ENCODE measurements at regions not wholly inside any gene's neighbourhood (a gene's known extent, or its start where the extent isn't known, plus 50 kb on each side); places are given as distances from the start of the nearest gene placed in this dataset.
A peak's percentile ranks its signal among the peaks of the same experiment; 100 is the strongest.

DNA sequence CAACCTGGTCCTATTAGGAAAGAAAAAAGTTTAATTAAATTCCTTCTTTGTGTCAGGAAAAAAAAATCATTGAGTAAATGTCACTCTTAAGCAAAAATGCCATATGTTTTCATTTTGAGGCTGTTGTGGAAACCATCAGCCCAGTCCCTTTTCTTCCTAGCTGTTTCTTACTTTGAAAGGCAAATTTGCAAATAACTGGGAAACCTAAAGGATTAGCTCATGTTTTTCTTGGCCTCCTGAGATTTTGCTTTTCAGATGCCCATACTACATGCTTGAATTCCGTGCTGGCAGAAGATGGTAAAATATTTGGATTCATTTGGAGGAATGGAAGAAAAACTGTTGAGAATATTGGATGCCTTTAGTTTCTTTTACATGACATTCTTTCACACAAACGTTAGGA lies 182.1 kb upstream of the ADAMTS5 start:
- no peak for TF ChIP-seq EZH2phosphoT487 (IDR thresholded peaks at IDR 0.05; ENCODE audit: insufficient read depth, low read depth)
- TF ChIP-seq EZH2 (IDR thresholded peaks at IDR 0.05; ENCODE audit: insufficient read depth, poor library complexity, severe bottlenecking) = no peak
- Histone ChIP-seq H3K4me1 (ENCODE audit: insufficient read depth) (peaks cover 10% of the 10 kb centered on the region), H4K20me1 (ENCODE audit: insufficient read depth) (no peaks in the 10 kb centered on the region), H3K9me2 (ENCODE audit: insufficient read depth) (no peaks in the 10 kb centered on the region), H3K9me3 (ENCODE audit: low read depth) (no peaks in the 10 kb centered on the region), H3K27me3 (replicated peaks; ENCODE audit: insufficient read depth) (no peaks in the 10 kb centered on the region), H3K4me2 (ENCODE audit: unreplicated experiment) (peak overlapping the region; percentile 31), H3K9ac (no peak overlapping the region), H3K4me3 (no peak overlapping the region), H3K27ac (peak overlapping the region; percentile 32), H3K79me2 (ENCODE audit: insufficient read depth) (no peaks in the 10 kb centered on the region), H3K36me3 (ENCODE audit: low read depth) (no peaks in the 10 kb centered on the region), H2AFZ (0 out of 2 replicates have a peak overlapping the region, but pooled peaks have one; percentile 6), H3F3A (ENCODE audit: insufficient read depth) (peaks cover 8% of the 10 kb centered on the region; the same call in 1 of the 2 replicates)
- peak; percentile 60 for DNase-seq
- 3 to 8% methylated on average over 2 of the region's 2 CpGs for WGBS, 2 experiments (ENCODE audit: low coverage in 1 of 2, low lambda C conversion rate in 2 of 2, missing lambda C conversion rate in 2 of 2)
- in situ Hi-C loops (cut with MboI) = no loop called here

GRCh38 chr21:27146268-27146667 lies 179.4 kb upstream of the ADAMTS5 start:
- TF ChIP-seq EZH2 (IDR thresholded peaks at IDR 0.05; ENCODE audit: insufficient read depth, poor library complexity, severe bottlenecking) (no peak), EZH2phosphoT487 (IDR thresholded peaks at IDR 0.05; ENCODE audit: insufficient read depth, low read depth) (no peak)
- in situ Hi-C loops (cut with MboI) = no loop called here
- Histone ChIP-seq H3K36me3 (ENCODE audit: low read depth) (no peaks in the 10 kb centered on the region), H3K9me2 (ENCODE audit: insufficient read depth) (no peaks in the 10 kb centered on the region), H3K4me3 (no peak overlapping the region), H3K9ac (no peak overlapping the region), H3K27me3 (replicated peaks; ENCODE audit: insufficient read depth) (no peaks in the 10 kb centered on the region), H3K4me1 (ENCODE audit: insufficient read depth) (peaks cover 10% of the 10 kb centered on the region), H3F3A (ENCODE audit: insufficient read depth) (peaks cover 8% of the 10 kb centered on the region; the same call in 1 of the 2 replicates), H4K20me1 (ENCODE audit: insufficient read depth) (no peaks in the 10 kb centered on the region), H3K27ac (no peak overlapping the region), H3K9me3 (ENCODE audit: low read depth) (no peaks in the 10 kb centered on the region), H3K4me2 (ENCODE audit: unreplicated experiment) (no peak overlapping the region), H2AFZ (no peak overlapping the region), H3K79me2 (ENCODE audit: insufficient read depth) (no peaks in the 10 kb centered on the region)
- 82 to 94% methylated on average over 1 of the region's 1 CpG for WGBS, 2 experiments (ENCODE audit: low coverage in 1 of 2, low lambda C conversion rate in 2 of 2, missing lambda C conversion rate in 2 of 2)
- DNase-seq = no peak

- H3K4me2 ChIP-seq (ENCODE audit: unreplicated experiment) = no peak overlapping the region
- no peak overlapping the region for H3K4me3 ChIP-seq
- no peaks in the 10 kb centered on the region for H3K79me2 ChIP-seq (ENCODE audit: insufficient read depth)
- in situ Hi-C loops (cut with MboI) = no loop called here
- no peaks in the 10 kb centered on the region for H4K20me1 ChIP-seq (ENCODE audit: insufficient read depth)
- DNase-seq = no peak
- peaks cover 10% of the 10 kb centered on the region for H3K4me1 ChIP-seq (ENCODE audit: insufficient read depth)
- no peaks in the 10 kb centered on the region for H3K27me3 ChIP-seq (replicated peaks; ENCODE audit: insufficient read depth)
- no peaks in the 10 kb centered on the region for H3K36me3 ChIP-seq (ENCODE audit: low read depth)
- no peak overlapping the region for H2AFZ ChIP-seq
- no peaks in the 10 kb centered on the region for H3K9me3 ChIP-seq (ENCODE audit: low read depth)
- WGBS, 2 experiments (ENCODE audit: low coverage in 1 of 2, low lambda C conversion rate in 2 of 2, missing lambda C conversion rate in 2 of 2) = 87 to 89% methylated on average over 6 of the region's 6 CpGs
- H3K9ac ChIP-seq = no peak overlapping the region
- no peak for TF ChIP-seq EZH2phosphoT487 (IDR thresholded peaks at IDR 0.05; ENCODE audit: insufficient read depth, low read depth)
- no peak for TF ChIP-seq EZH2 (IDR thresholded peaks at IDR 0.05; ENCODE audit: insufficient read depth, poor library complexity, severe bottlenecking)
- H3K27ac ChIP-seq = no peak overlapping the region
- peaks cover 8% of the 10 kb centered on the region; the same call in 1 of the 2 replicates for H3F3A ChIP-seq (ENCODE audit: insufficient read depth)
- no peaks in the 10 kb centered on the region for H3K9me2 ChIP-seq (ENCODE audit: insufficient read depth)
These were observed 178.4 kb upstream of the ADAMTS5 start for GRCh38 chr21:27145134-27145798.

DNA sequence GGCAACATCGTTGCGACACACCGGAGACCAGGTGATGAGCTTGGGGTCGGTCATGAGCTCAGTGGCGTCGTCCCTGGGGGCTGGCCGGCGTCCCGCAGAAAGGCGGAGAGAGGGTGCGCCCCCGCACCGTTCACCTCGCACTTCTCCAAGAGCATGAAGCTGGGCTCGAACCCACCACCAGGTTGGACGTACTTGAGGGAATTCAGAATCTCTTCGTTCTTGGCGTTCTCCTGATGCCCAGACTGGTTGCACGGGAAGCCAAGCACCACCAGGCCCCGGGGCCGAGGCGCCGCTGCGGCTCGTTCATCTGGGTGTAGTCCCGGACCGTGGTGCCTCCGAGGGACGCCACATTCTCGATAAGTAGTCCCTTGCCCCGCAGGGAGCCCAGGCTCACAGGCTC lies 176.6 kb upstream of the ADAMTS5 start:
- 96 to 97% methylated on average over 27 to 30 of the region's 31 CpGs for WGBS, 2 experiments (ENCODE audit: low coverage in 1 of 2, low lambda C conversion rate in 2 of 2, missing lambda C conversion rate in 2 of 2)
- Histone ChIP-seq H3K9me3 (ENCODE audit: low read depth) (no peaks in the 10 kb centered on the region), H3K9ac (no peak overlapping the region), H3K4me3 (no peak overlapping the region), H3F3A (ENCODE audit: insufficient read depth) (no peaks in the 10 kb centered on the region), H3K27me3 (replicated peaks; ENCODE audit: insufficient read depth) (no peaks in the 10 kb centered on the region), H3K4me1 (ENCODE audit: insufficient read depth) (no peaks in the 10 kb centered on the region; the same call in 1 of the 2 replicates), H3K36me3 (ENCODE audit: low read depth) (no peaks in the 10 kb centered on the region), H2AFZ (no peak overlapping the region), H3K9me2 (ENCODE audit: insufficient read depth) (no peaks in the 10 kb centered on the region), H3K4me2 (ENCODE audit: unreplicated experiment) (no peak overlapping the region), H3K79me2 (ENCODE audit: insufficient read depth) (no peaks in the 10 kb centered on the region), H3K27ac (no peak overlapping the region), H4K20me1 (ENCODE audit: insufficient read depth) (no peaks in the 10 kb centered on the region)
- TF ChIP-seq EZH2 (IDR thresholded peaks at IDR 0.05; ENCODE audit: insufficient read depth, poor library complexity, severe bottlenecking) (no peak), EZH2phosphoT487 (IDR thresholded peaks at IDR 0.05; ENCODE audit: insufficient read depth, low read depth) (no peak)
- DNase-seq = no peak
- in situ Hi-C loops (cut with MboI) = no loop called here

Measured in GM23248 (cell line).